ENCODE measurements at regions not wholly inside any gene's neighbourhood (a gene's known extent, or its start where the extent isn't known, plus 50 kb on each side); places are given as distances from the start of the nearest gene placed in this dataset.

GRCh38 chr3:87367736-87368135 is 91.4 kb upstream of the POU1F1 start:
- TF ChIP-seq POLR2A (IDR thresholded peaks at IDR 0.05; ENCODE audit: low read depth) (no peak), CTCF (IDR thresholded peaks at IDR 0.05) (no peak), POLR2AphosphoS5 (IDR thresholded peaks at IDR 0.05) (no peak), EP300 (IDR thresholded peaks at IDR 0.05) (no peak)
